RWPE2 (cell line): ENCODE measurements at regions not wholly inside any gene's neighbourhood (a gene's known extent, or its start where the extent isn't known, plus 50 kb on each side); places are given as distances from the start of the nearest gene placed in this dataset.

ENCODE experiments used
- ATAC-seq: fragments of 200-7000 bp; cut with Tn5 transposase; 3 replicates; pipeline ENCODE4 v1.9.1; 2021; ENCODE audit warnings: low read depth
- DNase-seq: peaks from one replicate; pipeline ENCODE4 v3.0.0-alpha.2; 2020; ENCODE audit warnings: low spot score
- H3K27ac ChIP-seq: fragments of 450-650 bp; 2 replicates; pipeline ENCODE4 v1.5.1; 2017; ENCODE audit warnings: mild to moderate bottlenecking; ENCODE audit not compliant: poor library complexity, severe bottlenecking
- H3K27me3 ChIP-seq: fragments of 250-450 bp; sonication (Bioruptor Pico); 2 replicates; pipeline ENCODE4 v1.5.1; 2021; ENCODE audit warnings: mild to moderate bottlenecking, moderate library complexity; ENCODE audit not compliant: insufficient read depth, poor library complexity, severe bottlenecking
- H3K36me3 ChIP-seq: fragments of 250-450 bp; sonication (Bioruptor Pico); 2 replicates; pipeline ENCODE4 v1.5.1; 2020; ENCODE audit warnings: low read depth, mild to moderate bottlenecking, moderate library complexity
- H3K4me1 ChIP-seq: fragments of 250-450 bp; sonication (Bioruptor Pico); 2 replicates; pipeline ENCODE4 v1.5.1; 2021; ENCODE audit warnings: mild to moderate bottlenecking, moderate library complexity; ENCODE audit not compliant: insufficient read depth, poor library complexity, severe bottlenecking
- H3K4me3 ChIP-seq: fragments of 250-450 bp; sonication (Bioruptor Pico); 2 replicates; pipeline ENCODE4 v1.5.1; 2021; ENCODE audit warnings: mild to moderate bottlenecking, moderate library complexity; ENCODE audit not compliant: severe bottlenecking
- H3K9me3 ChIP-seq: fragments of 250-450 bp; sonication (Bioruptor Pico); 2 replicates; pipeline ENCODE4 v1.5.1; 2021; ENCODE audit warnings: mild to moderate bottlenecking, moderate library complexity; ENCODE audit not compliant: severe bottlenecking
- CTCF ChIP-seq: fragments of 450-650 bp; IDR thresholded peaks from one replicate; pipeline ENCODE4 v1.5.1; 2017; ENCODE audit warnings: mild to moderate bottlenecking, moderate library complexity; ENCODE audit not compliant: poor library complexity, severe bottlenecking

GRCh38 chr11:69911310-69912160 lies 92.3 kb upstream of the FGF3 start:
- ATAC-seq (no peak), DNase-seq (peak; percentile 57)
- no peak for TF ChIP-seq CTCF
- no peaks in the 10 kb centered on the region for H3K36me3 ChIP-seq
- no peaks in the 10 kb centered on the region for H3K27me3 ChIP-seq
- peaks cover 26% of the 10 kb centered on the region for H3K4me1 ChIP-seq
- H3K4me3 ChIP-seq = no peak overlapping the region
- no peak overlapping the region for H3K27ac ChIP-seq
- H3K9me3 ChIP-seq = no peaks in the 10 kb centered on the region

DNA sequence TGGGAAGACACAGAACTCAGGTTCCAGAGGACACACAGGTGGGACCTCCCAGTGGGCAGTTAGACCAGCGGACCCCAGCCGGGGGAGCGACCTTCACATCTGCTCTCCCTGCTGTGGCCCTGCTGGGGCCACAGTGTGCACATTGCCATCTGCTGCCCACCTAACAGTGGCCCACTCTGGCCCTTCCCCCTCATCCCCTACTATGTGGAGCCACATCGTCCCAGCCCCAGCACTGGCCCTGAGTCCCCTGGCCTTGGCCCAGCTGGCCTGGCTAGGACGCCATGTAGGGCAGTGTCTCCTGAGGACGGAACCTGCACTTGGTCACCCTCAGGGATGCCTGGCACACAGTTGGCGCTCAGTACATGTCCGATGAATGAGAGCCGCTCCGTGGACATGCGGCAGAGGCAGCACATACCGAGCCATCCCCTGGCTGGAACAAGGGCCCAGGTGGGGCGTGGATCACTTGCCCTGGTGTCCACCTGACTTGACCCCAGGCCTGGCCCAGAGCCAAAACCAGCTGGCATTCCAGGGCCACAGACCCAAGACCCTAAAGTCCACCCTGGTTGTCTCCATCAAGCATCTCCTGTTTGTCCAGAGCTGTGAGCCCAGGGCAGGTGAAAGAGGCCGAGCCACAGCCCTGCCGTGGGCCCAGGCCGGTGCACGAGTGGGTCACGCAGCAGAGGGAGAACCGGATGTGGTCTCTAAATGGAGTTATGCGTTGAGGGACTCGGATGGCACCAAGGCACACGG lies 93.1 kb upstream of the FGF3 start:
- Histone ChIP-seq H3K27ac (no peak overlapping the region), H3K36me3 (no peaks in the 10 kb centered on the region), H3K9me3 (no peaks in the 10 kb centered on the region), H3K4me1 (peaks cover 26% of the 10 kb centered on the region), H3K27me3 (no peaks in the 10 kb centered on the region), H3K4me3 (no peak overlapping the region)
- TF ChIP-seq CTCF = no peak
- ATAC-seq (no peak), DNase-seq (peak; percentile 54)

- TF ChIP-seq CTCF = peak; percentile 64
- Histone ChIP-seq H3K27ac (peak overlapping the region; percentile 97), H3K27me3 (no peaks in the 10 kb centered on the region), H3K4me1 (peaks cover 26% of the 10 kb centered on the region), H3K9me3 (no peaks in the 10 kb centered on the region), H3K4me3 (no peak overlapping the region), H3K36me3 (no peaks in the 10 kb centered on the region)
- ATAC-seq (no peak), DNase-seq (peak; percentile 53)
These were observed 93.8 kb upstream of the FGF3 start for GRCh38 chr11:69912911-69913451.

DNA sequence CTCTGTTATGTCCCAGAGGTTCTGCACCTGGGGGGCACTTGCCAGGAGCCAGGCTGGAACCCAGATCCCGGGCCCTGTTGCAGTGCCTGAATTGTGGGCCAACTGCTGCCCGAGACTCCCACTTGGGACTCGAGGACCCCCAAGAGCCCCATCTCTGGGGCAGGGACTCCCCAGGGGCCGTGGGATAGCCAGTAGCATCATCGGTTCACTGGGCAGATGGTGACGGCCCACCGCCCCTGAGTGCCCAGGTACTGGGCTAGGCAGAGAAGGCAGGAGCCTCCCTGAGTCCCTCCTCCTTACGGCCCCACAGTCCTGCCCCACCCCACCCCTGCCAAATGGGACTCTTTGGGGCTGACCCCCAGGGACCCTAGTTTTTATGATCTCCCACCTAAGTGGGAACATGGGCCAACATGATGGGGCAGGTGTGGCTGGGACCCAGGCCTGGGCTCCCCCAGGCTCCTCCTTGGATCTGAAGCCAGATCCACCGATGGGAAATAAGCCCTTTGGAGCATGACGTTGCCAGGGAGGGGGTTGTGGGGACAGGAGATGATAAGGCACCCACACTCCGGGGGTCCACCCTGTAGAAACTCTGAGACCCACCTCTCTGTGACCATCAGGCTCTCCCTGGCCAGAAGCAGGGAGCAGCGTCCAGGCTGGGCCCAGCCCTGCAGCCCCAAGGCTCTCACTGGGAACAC lies 94.5 kb upstream of the FGF3 start:
- no peak for TF ChIP-seq CTCF
- peak overlapping the region; percentile 97 for H3K27ac ChIP-seq
- no peaks in the 10 kb centered on the region for H3K9me3 ChIP-seq
- ATAC-seq = no peak
- no peak overlapping the region for H3K4me3 ChIP-seq
- no peaks in the 10 kb centered on the region for H3K27me3 ChIP-seq
- peak; percentile 29 for DNase-seq
- no peaks in the 10 kb centered on the region for H3K36me3 ChIP-seq
- peaks cover 26% of the 10 kb centered on the region for H3K4me1 ChIP-seq
